HFFc6 (cell line): ENCODE measurements at regions not wholly inside any gene's neighbourhood (a gene's known extent, or its start where the extent isn't known, plus 50 kb on each side); places are given as distances from the start of the nearest gene placed in this dataset.
"Not testable (repeated sequence)": the region's sequence is repeated elsewhere in the genome, so short reads cannot be mapped to it uniquely, and the experiment has no call there.

ENCODE experiments used
- DNase-seq: peaks from one replicate; pipeline ENCODE4 v3.0.0-alpha.2; 2018
- H3K27ac Mint-ChIP-seq: 2 replicates; pipeline ENCODE4 v1.8.0; 2020; ENCODE audit warnings: mild to moderate bottlenecking, mixed read lengths
- H3K27me3 Mint-ChIP-seq: 2 replicates; pipeline ENCODE4 v1.8.0; 2021; ENCODE audit warnings: mild to moderate bottlenecking, moderate library complexity, mixed read lengths; ENCODE audit not compliant: insufficient read depth
- H3K36me3 Mint-ChIP-seq: 2 replicates; pipeline ENCODE4 v1.8.0; 2021; ENCODE audit warnings: low read depth, mixed read lengths
- H3K4me1 Mint-ChIP-seq: 2 replicates; pipeline ENCODE4 v1.8.0; 2020; ENCODE audit warnings: low read depth, mixed read lengths
- H3K4me3 Mint-ChIP-seq: 2 replicates; pipeline ENCODE4 v1.8.0; 2020; ENCODE audit warnings: mild to moderate bottlenecking, moderate library complexity, mixed read lengths
- H3K9me3 Mint-ChIP-seq: 2 replicates; pipeline ENCODE4 v1.8.0; 2020; ENCODE audit warnings: mild to moderate bottlenecking, mixed read lengths
- CTCF ChIP-seq: fragments of 200-600 bp; sonication (generic); IDR thresholded peaks from 2 replicates; pipeline ENCODE4 v1.5.0; 2021; ENCODE audit warnings: antibody characterized with exemption, mild to moderate bottlenecking

GRCh38 chrX:125439194-125439849 is 119.7 kb downstream of the TEX13C start:
- no peak for TF ChIP-seq CTCF
- Mint-ChIP-seq H3K4me3 (no peak overlapping the region), H3K27ac (no peak overlapping the region), H3K4me1 (no peaks in the 10 kb centered on the region), H3K36me3 (no peaks in the 10 kb centered on the region), H3K9me3 (peaks cover 17% of the 10 kb centered on the region), H3K27me3 (no peaks in the 10 kb centered on the region)
- DNase-seq: no peak

- H3K27ac Mint-ChIP-seq: no peak overlapping the region
- H3K27me3 Mint-ChIP-seq: no peaks in the 10 kb centered on the region
- H3K4me3 Mint-ChIP-seq: no peak overlapping the region
- H3K4me1 Mint-ChIP-seq: no peaks in the 10 kb centered on the region
- peaks cover 30% of the 10 kb centered on the region for H3K9me3 Mint-ChIP-seq
- no peaks in the 10 kb centered on the region for H3K36me3 Mint-ChIP-seq
- no peak for TF ChIP-seq CTCF
- no peak for DNase-seq
Measured at GRCh38 chrX:125444659-125445058, 125.0 kb downstream of the TEX13C start.

- Mint-ChIP-seq H3K27me3 (no peaks in the 10 kb centered on the region), H3K4me1 (no peaks in the 10 kb centered on the region), H3K4me3 (no peak overlapping the region), H3K27ac (no peak overlapping the region), H3K36me3 (no peaks in the 10 kb centered on the region), H3K9me3 (no peaks in the 10 kb centered on the region)
- TF ChIP-seq CTCF: no peak
- DNase-seq: no peak
Measured at GRCh38 chrX:125475482-125475881, 155.8 kb downstream of the TEX13C start.

GRCh38 chrX:125492439-125492838 is 172.8 kb downstream of the TEX13C start:
- TF ChIP-seq CTCF: no peak

GRCh38 chrX:125493004-125493403 is 173.3 kb downstream of the TEX13C start:
- not testable (repeated sequence) for H3K27ac Mint-ChIP-seq

More at GRCh38 chrX:125492439-125492838, 172.8 kb downstream of the TEX13C start:
- Mint-ChIP-seq H3K4me3 (no peak overlapping the region), H3K9me3 (no peaks in the 10 kb centered on the region; the same call in 1 of the 2 replicates), H3K27ac (no peak overlapping the region), H3K4me1 (no peaks in the 10 kb centered on the region), H3K27me3 (no peaks in the 10 kb centered on the region), H3K36me3 (no peaks in the 10 kb centered on the region)
- no peak for DNase-seq

GRCh38 chrX:125497667-125498066 is 178.0 kb downstream of the TEX13C start:
- no peak for DNase-seq
- no peak overlapping the region for H3K4me3 Mint-ChIP-seq
- no peaks in the 10 kb centered on the region for H3K27me3 Mint-ChIP-seq
- TF ChIP-seq CTCF: no peak
- peaks cover 9% of the 10 kb centered on the region for H3K9me3 Mint-ChIP-seq
- no peaks in the 10 kb centered on the region for H3K36me3 Mint-ChIP-seq
- H3K4me1 Mint-ChIP-seq: no peaks in the 10 kb centered on the region
- H3K27ac Mint-ChIP-seq: no peak overlapping the region

More at GRCh38 chrX:125493004-125493403, 173.3 kb downstream of the TEX13C start:
- not testable (repeated sequence) for H3K9me3 Mint-ChIP-seq, H3K36me3 Mint-ChIP-seq, H3K4me3 Mint-ChIP-seq, H3K4me1 Mint-ChIP-seq, DNase-seq, H3K27me3 Mint-ChIP-seq
